A549 (cell line): ENCODE measurements at regions not wholly inside any gene's neighbourhood (a gene's known extent, or its start where the extent isn't known, plus 50 kb on each side); places are given as distances from the start of the nearest gene placed in this dataset.

Experiments
- ATAC-seq, 2 experiments: fragments of 200-7000 bp in 1 of 2; fragments of >200 bp in 1 of 2; cut with Nextera tagmentation in 1 of 2; cut with Tn5 transposase in 1 of 2; 3 replicates each; pipeline versions ENCODE4 v1.8.0 to v1.9.1; 2018 to 2020; ENCODE audit warnings: mild to moderate bottlenecking in 1 of 2, moderate library complexity in 1 of 2
- CTCF ChIA-PET: fragments of 300-600 bp; sonication (Branson Sonifier 250); formaldehyde crosslinking; extraction: SDS; loops from one replicate; lab custom pipeline; 2021; ENCODE audit warnings: antibody characterized with exemption, inconsistent platforms; lab: Yijun Ruan, JAX
- POLR2A ChIA-PET: fragments of 350-600 bp; formaldehyde crosslinking; extraction: SDS; loops from one replicate; lab custom pipeline; 2021; ENCODE audit warnings: antibody characterized with exemption, inconsistent platforms; lab: Yijun Ruan, JAX
- DNase-seq, 2 experiments: peaks; one replicate each; pipeline versions ENCODE4 v3.0.0 to v3.0.0-alpha.2; 2011 to 2016; ENCODE audit warnings: low read depth in 1 of 2, low spot score in 1 of 2
- FAIRE-seq: peaks from 2 replicates; lab custom pipeline; 2011; peaks lifted over from hg19 to GRCh38; lab: Jason Lieb, UNC
- H3K27ac ChIP-seq, 2 experiments: fragments of >200 bp; sonication (Bioruptor Twin); formaldehyde crosslinking; 3 replicates each; pipeline ENCODE4 v1.5.1; 2016 to 2017
- H3K4me1 ChIP-seq: fragments of >200 bp; sonication (Bioruptor Twin); formaldehyde crosslinking; 3 replicates; pipeline ENCODE4 v1.6.1; 2016
- H3K4me2 ChIP-seq: fragments of >200 bp; sonication (Bioruptor Twin); formaldehyde crosslinking; 3 replicates; pipeline ENCODE4 v1.6.1; 2016
- H3K4me3 ChIP-seq: fragments of >200 bp; sonication (Bioruptor Twin); formaldehyde crosslinking; 3 replicates; pipeline ENCODE4 v1.5.1; 2016
- H3K9me3 ChIP-seq: fragments of >200 bp; sonication (Bioruptor Twin); formaldehyde crosslinking; 3 replicates; pipeline ENCODE4 v1.6.1; 2016
- BHLHE40 ChIP-seq: IDR thresholded peaks from 2 replicates; pipeline ENCODE4 v1.6.1; 2012; ENCODE audit warnings: low read depth, low read length, inconsistent platforms
- CBX2 ChIP-seq: fragments of 200-600 bp; sonication (generic); IDR thresholded peaks from 2 replicates; pipeline ENCODE4 v1.6.1; 2016; ENCODE audit warnings: low read depth, mild to moderate bottlenecking, borderline replicate concordance
- CBX8 ChIP-seq: fragments of 200-600 bp; sonication (generic); IDR thresholded peaks from 2 replicates; pipeline ENCODE4 v1.6.1; 2016
- CHD4 ChIP-seq: fragments of 200-600 bp; sonication (generic); IDR thresholded peaks from 2 replicates; pipeline ENCODE4 v1.6.1; 2016; ENCODE audit warnings: antibody characterized with exemption, mild to moderate bottlenecking, borderline replicate concordance
- EHMT2 ChIP-seq: fragments of 200-600 bp; sonication (generic); IDR thresholded peaks from 2 replicates; pipeline ENCODE4 v1.6.1; 2016; ENCODE audit warnings: antibody characterized with exemption, low read depth, mild to moderate bottlenecking, moderate library complexity
- ELK1 ChIP-seq: fragments of 150-350 bp; IDR thresholded peaks from 2 replicates; pipeline ENCODE4 v1.6.1; 2014; ENCODE audit warnings: low read depth, mild to moderate bottlenecking, low read length
- ESRRA ChIP-seq: fragments of 150-350 bp; IDR thresholded peaks from 2 replicates; pipeline ENCODE4 v1.6.1; 2014; ENCODE audit warnings: mild to moderate bottlenecking, low read length, borderline replicate concordance
- FOSL2 ChIP-seq, 2 experiments: fragments of 450-650 bp in 1 of 2; fragments of >200 bp in 1 of 2; sonication (Bioruptor Twin) in 1 of 2; formaldehyde crosslinking; IDR thresholded peaks; 2 replicates each; pipeline versions ENCODE4 v1.5.0 to v1.6.1; 2016 to 2020; ENCODE audit warnings: mild to moderate bottlenecking in 1 of 2, moderate library complexity in 1 of 2
- HOXB13 ChIP-seq: fragments of 250-450 bp; sonication (Bioruptor Pico); IDR thresholded peaks from 2 replicates; pipeline ENCODE4 v1.5.0; 2020; ENCODE audit warnings: low read depth, mild to moderate bottlenecking, moderate library complexity
- HOXB5 ChIP-seq: fragments of 250-450 bp; sonication (Bioruptor Pico); IDR thresholded peaks from 2 replicates; pipeline ENCODE4 v1.5.0; 2020; ENCODE audit warnings: mild to moderate bottlenecking, moderate library complexity
- JUN ChIP-seq, 2 experiments: fragments of >200 bp; sonication (Bioruptor Twin); formaldehyde crosslinking; IDR thresholded peaks; 2 replicates in 1 of 2; 3 replicates in 1 of 2; pipeline ENCODE4 v1.6.1; 2016 to 2017
- NPAS2 ChIP-seq: fragments of 250-450 bp; sonication (Bioruptor Pico); IDR thresholded peaks from 2 replicates; pipeline ENCODE4 v1.8.0; 2022; ENCODE audit warnings: mild to moderate bottlenecking, moderate library complexity, borderline replicate concordance
- PHF8 ChIP-seq: fragments of 200-600 bp; sonication (generic); IDR thresholded peaks from 2 replicates; pipeline ENCODE4 v1.6.1; 2016; ENCODE audit warnings: low read depth, mild to moderate bottlenecking, antibody characterized with exemption, moderate library complexity, borderline replicate concordance
- POLR2A ChIP-seq: IDR thresholded peaks from 2 replicates; pipeline ENCODE4 v1.6.1; 2012; ENCODE audit warnings: mild to moderate bottlenecking, low read length
- RCOR1 ChIP-seq: fragments of 150-350 bp; IDR thresholded peaks from 2 replicates; pipeline ENCODE4 v1.6.1; 2014; ENCODE audit warnings: antibody characterized with exemption, low read length, low read depth
- RFX5 ChIP-seq: fragments of 450-650 bp; IDR thresholded peaks from 2 replicates; pipeline ENCODE4 v1.7.1; 2014; ENCODE audit warnings: antibody characterized with exemption, mild to moderate bottlenecking, moderate library complexity
- SREBF2 ChIP-seq: fragments of 450-650 bp; IDR thresholded peaks from 2 replicates; pipeline ENCODE4 v1.6.1; 2014; ENCODE audit warnings: mild to moderate bottlenecking, moderate library complexity
- TP53 ChIP-seq: fragments of 250-450 bp; sonication (Bioruptor Pico); IDR thresholded peaks from 2 replicates; pipeline ENCODE4 v1.5.0; 2021; ENCODE audit warnings: mild to moderate bottlenecking, moderate library complexity
- ZNF302 ChIP-seq: fragments of 250-450 bp; sonication (Bioruptor Pico); IDR thresholded peaks from 2 replicates; pipeline ENCODE4 v1.9.0; 2021; ENCODE audit warnings: inconsistent platforms, mild to moderate bottlenecking, moderate library complexity
- WGBS: methylation state at CpG from one replicate; pipeline ENCODE4 v1.1.6; 2017; ENCODE audit errors: missing lambda C conversion rate; 5-methylcytosine and 5-hydroxymethylcytosine counted together

GRCh38 chr21:38956521-38956855 is 150.8 kb downstream of the ETS2 start:
- FAIRE-seq (no peak), ATAC-seq (no peak), DNase-seq (no peak)
- 94% methylated on average over 5 of the region's 5 CpGs for WGBS
- ChIA-PET POLR2A (no interaction called here), CTCF (interaction anchor here (0.9 kb wide), 1 partner anchor 14 kb away, joined by 3 read pairs; no protein-coding TSS in a partner anchor)
- H3K27ac ChIP-seq = peak overlapping the region in 1 of 2 experiments; percentile 77; a peak in 1 of 6 replicates
- 0 out of 3 replicates have a peak, but pooled peaks cover 4% of the 10 kb centered on the region for H3K9me3 ChIP-seq
- no peak overlapping the region for H3K4me3 ChIP-seq
- TF ChIP-seq EHMT2 (no peak), HOXB13 (no peak), ELK1 (no peak), FOSL2 (IDR thresholded peaks at IDR 0.05) (no peak), FOSL2 (CRISPR knock-in tag; IDR thresholded peaks at IDR 0.05) (no peak), PHF8 (no peak), RFX5 (no peak), CHD4 (no peak)
- peaks cover 39% of the 10 kb centered on the region for H3K4me1 ChIP-seq
- no peak overlapping the region for H3K4me2 ChIP-seq

DNA sequence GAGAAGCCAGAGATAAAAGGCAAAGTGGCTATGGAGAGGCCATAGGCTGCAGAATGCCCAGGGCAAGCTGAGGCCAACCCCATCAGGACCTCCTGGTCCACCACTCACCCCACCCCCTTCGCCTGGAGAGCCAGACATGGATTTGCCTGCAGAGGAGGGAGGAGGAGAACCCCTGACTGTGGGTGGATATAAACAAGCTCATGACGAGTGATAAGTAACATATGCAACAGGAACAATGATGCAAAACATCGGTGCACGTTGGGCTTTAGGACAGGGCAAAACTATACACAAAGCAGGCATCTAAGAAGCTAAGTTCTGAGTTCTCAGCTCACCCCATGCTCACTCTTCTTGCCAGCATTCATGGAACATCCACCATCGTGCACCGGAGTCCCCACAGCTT is 150.3 kb downstream of the ETS2 start:
- no peak overlapping the region for H3K4me2 ChIP-seq
- H3K4me1 ChIP-seq = peaks cover 44% of the 10 kb centered on the region
- H3K4me3 ChIP-seq = no peak overlapping the region
- FAIRE-seq (no peak), ATAC-seq (no peak), DNase-seq (no peak)
- 86% methylated on average over 6 of the region's 6 CpGs for WGBS
- ChIA-PET POLR2A (no interaction called here), CTCF (interaction anchor here (0.9 kb wide), 1 partner anchor 14 kb away, joined by 3 read pairs; no protein-coding TSS in a partner anchor)
- no peak for TF ChIP-seq NPAS2
- no peak for TF ChIP-seq RCOR1
- no peak for TF ChIP-seq SREBF2
- TF ChIP-seq POLR2A = no peak
- TF ChIP-seq JUN (IDR thresholded peaks at IDR 0.05) = no peak
- no peak for TF ChIP-seq BHLHE40
- no peak for TF ChIP-seq ZNF302 (CRISPR knock-in tag)
- TF ChIP-seq CHD4 = no peak
- no peak for TF ChIP-seq HOXB5 (CRISPR knock-in tag)
- no peak for TF ChIP-seq CBX2
- TF ChIP-seq ELK1 = no peak
- TF ChIP-seq FOSL2 (IDR thresholded peaks at IDR 0.05) = no peak
- TF ChIP-seq FOSL2 (CRISPR knock-in tag; IDR thresholded peaks at IDR 0.05) = no peak
- no peak for TF ChIP-seq ESRRA
- 0 out of 3 replicates have a peak, but pooled peaks cover 4% of the 10 kb centered on the region for H3K9me3 ChIP-seq
- H3K27ac ChIP-seq = peak overlapping the region; percentile 0 to 21; a peak in 1 of 6 replicates

- TF ChIP-seq FOSL2 (IDR thresholded peaks at IDR 0.05) = no peak
- peak; percentile 16; the same call in 1 of the 2 replicates for TF ChIP-seq FOSL2 (CRISPR knock-in tag; IDR thresholded peaks at IDR 0.05)
- TF ChIP-seq ELK1 = no peak
- TF ChIP-seq CBX8 = no peak
- TF ChIP-seq RCOR1 = no peak
- no peak for TF ChIP-seq TP53
- WGBS = 46% methylated on average over 8 of the region's 8 CpGs
- FAIRE-seq (no peak), DNase-seq (no peak), ATAC-seq (no peak)
- peak overlapping the region; percentile 0 to 21; a peak in 1 of 6 replicates for H3K27ac ChIP-seq
- no peak overlapping the region for H3K4me3 ChIP-seq
- H3K4me1 ChIP-seq = peaks cover 45% of the 10 kb centered on the region
- no peak overlapping the region for H3K4me2 ChIP-seq
- H3K9me3 ChIP-seq = 0 out of 3 replicates have a peak, but pooled peaks cover under 1% of the 10 kb centered on the region
- ChIA-PET POLR2A (no interaction called here), CTCF (no interaction called here)
These were observed 149.8 kb downstream of the ETS2 start for GRCh38 chr21:38955495-38955894.
